DND-41 (cell line): ENCODE measurements at regions not wholly inside any gene's neighbourhood (a gene's known extent, or its start where the extent isn't known, plus 50 kb on each side); places are given as distances from the start of the nearest gene placed in this dataset.

Source experiments
- ATAC-seq: fragments of 200-7000 bp; cut with Tn5 transposase; 3 replicates; pipeline ENCODE4 v1.9.1; 2021; ENCODE audit warnings: low read depth; ENCODE audit not compliant: insufficient read depth
- DNase-seq: peaks from one replicate; pipeline ENCODE4 v3.0.0-alpha.2; 2020
- H2AFZ ChIP-seq: 2 replicates; pipeline ENCODE4 v1.6.0; 2012; ENCODE audit warnings: low read depth, low read length
- H3K27ac ChIP-seq: 2 replicates; pipeline ENCODE4 v1.5.1; 2012; ENCODE audit warnings: low read length, inconsistent platforms
- H3K27me3 ChIP-seq: fragments of 200-600 bp; sonication (generic); 2 replicates; pipeline ENCODE4 v1.6.0; 2012; ENCODE audit warnings: low read length, mild to moderate bottlenecking, inconsistent platforms; ENCODE audit not compliant: insufficient read depth, poor library complexity
- H3K36me3 ChIP-seq: 2 replicates; pipeline ENCODE4 v1.5.1; 2012; ENCODE audit warnings: low read length, inconsistent platforms; ENCODE audit not compliant: insufficient read depth
- H3K4me1 ChIP-seq: 2 replicates; pipeline ENCODE4 v1.5.1; 2012; ENCODE audit warnings: mild to moderate bottlenecking, low read length; ENCODE audit not compliant: insufficient read depth
- H3K4me2 ChIP-seq: 2 replicates; pipeline ENCODE4 v1.6.0; 2012; ENCODE audit warnings: mild to moderate bottlenecking, moderate library complexity, low read length, inconsistent platforms; ENCODE audit not compliant: insufficient read depth
- H3K4me3 ChIP-seq, 2 experiments: fragments of 200-600 bp in 1 of 2; shearing (Covaris generic) in 1 of 2; 2 replicates each; pipeline ENCODE4 v1.5.1; 2012 to 2016; ENCODE audit warnings: inconsistent platforms in 2 of 2, low read length in 2 of 2, mild to moderate bottlenecking in 2 of 2, low read depth in 1 of 2, moderate library complexity in 1 of 2
- H3K79me2 ChIP-seq: 2 replicates; pipeline ENCODE4 v1.6.0; 2012; ENCODE audit warnings: low read length, inconsistent platforms; ENCODE audit not compliant: insufficient read depth
- H3K9ac ChIP-seq: 2 replicates; pipeline ENCODE4 v1.6.0; 2012; ENCODE audit warnings: low read depth, mild to moderate bottlenecking, inconsistent platforms, low read length, moderate library complexity
- H3K9me3 ChIP-seq: 2 replicates; pipeline ENCODE4 v1.5.1; 2012; ENCODE audit warnings: low read length, moderate library complexity, mild to moderate bottlenecking, inconsistent platforms; ENCODE audit not compliant: insufficient read depth, severe bottlenecking
- H4K20me1 ChIP-seq: 2 replicates; pipeline ENCODE4 v1.6.0; 2012; ENCODE audit warnings: low read length; ENCODE audit not compliant: insufficient read depth
- CTCF ChIP-seq: IDR thresholded peaks from 2 replicates; pipeline ENCODE4 v1.5.1; 2012; ENCODE audit warnings: borderline replicate concordance, low read length, moderate library complexity, mild to moderate bottlenecking; ENCODE audit not compliant: poor library complexity, severe bottlenecking; ENCODE audit errors: extremely low read depth
- EZH2 ChIP-seq: IDR thresholded peaks from 3 replicates; pipeline ENCODE4 v1.6.1; 2012; ENCODE audit warnings: borderline replicate concordance, low read depth, mild to moderate bottlenecking, moderate library complexity, low read length, inconsistent platforms; ENCODE audit not compliant: severe bottlenecking

DNA sequence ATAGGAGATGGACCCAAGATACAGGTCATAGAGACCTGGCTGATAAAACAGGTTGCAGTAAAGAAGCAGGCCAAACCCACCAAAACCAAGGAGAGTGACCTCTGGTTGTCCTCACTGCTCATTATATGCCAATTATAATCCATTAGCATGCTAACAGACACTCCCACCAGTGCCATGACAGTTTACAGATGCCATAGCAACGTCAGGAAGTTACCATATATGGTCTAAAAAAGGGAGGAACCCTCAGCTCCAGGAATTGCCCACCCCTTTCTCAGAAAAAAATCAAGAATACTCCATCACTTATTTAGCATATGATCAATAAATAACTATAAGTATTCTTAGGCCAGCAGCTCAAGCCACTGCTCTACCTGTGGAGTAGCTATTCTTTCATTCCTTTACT, 574.7 kb upstream of the ID2 start:
- no peak overlapping the region for H2AFZ ChIP-seq
- no peaks in the 10 kb centered on the region for H3K4me1 ChIP-seq
- H3K27me3 ChIP-seq, result no peaks in the 10 kb centered on the region
- H4K20me1 ChIP-seq, result no peaks in the 10 kb centered on the region
- no peak overlapping the region for H3K4me3 ChIP-seq
- H3K79me2 ChIP-seq, result no peaks in the 10 kb centered on the region
- H3K9ac ChIP-seq, result no peak overlapping the region
- no peaks in the 10 kb centered on the region for H3K9me3 ChIP-seq
- TF ChIP-seq EZH2 (no peak), CTCF (no peak)
- no peaks in the 10 kb centered on the region for H3K36me3 ChIP-seq
- ATAC-seq (no peak), DNase-seq (no peak)
- H3K27ac ChIP-seq, result no peak overlapping the region
- H3K4me2 ChIP-seq, result no peak overlapping the region

DNA sequence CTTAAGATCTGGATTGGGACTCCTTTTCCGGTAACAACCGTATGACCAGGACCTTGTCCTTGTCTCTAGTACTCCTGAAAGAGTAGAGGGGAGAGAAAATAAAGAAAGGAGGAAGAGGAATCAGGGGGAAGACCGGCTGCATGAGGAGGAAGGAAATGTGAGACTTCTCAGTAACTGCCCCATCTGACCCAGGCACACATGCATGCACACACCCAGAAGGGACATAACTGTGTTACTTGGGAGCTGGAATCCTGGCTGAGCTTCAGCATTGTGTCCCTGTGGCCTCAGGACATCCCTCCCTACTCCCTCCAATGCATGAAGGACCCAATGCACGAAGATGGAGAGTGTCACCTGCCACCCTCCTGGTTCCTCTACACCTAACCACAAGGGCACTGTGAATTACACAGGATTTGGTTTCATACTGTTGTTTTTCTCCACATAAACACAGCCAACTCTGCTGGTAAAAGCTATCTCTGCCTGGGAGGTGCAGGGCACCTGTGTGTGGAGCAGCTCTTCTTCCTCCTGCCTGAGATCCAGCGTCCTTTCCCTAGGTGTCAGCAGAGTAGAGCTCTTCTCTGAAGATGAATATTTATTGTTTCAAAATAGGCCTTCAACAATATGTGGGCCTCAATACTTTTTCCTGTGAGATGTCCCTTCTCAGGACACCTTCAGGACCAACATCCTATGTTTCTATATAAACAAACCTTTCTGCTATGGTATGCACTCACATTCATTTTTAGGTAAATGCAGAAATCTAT, 574.1 kb upstream of the ID2 start:
- Histone ChIP-seq H2AFZ (no peak overlapping the region), H3K36me3 (no peaks in the 10 kb centered on the region), H3K79me2 (no peaks in the 10 kb centered on the region), H3K4me1 (no peaks in the 10 kb centered on the region), H3K27ac (no peak overlapping the region), H3K9ac (no peak overlapping the region), H3K27me3 (no peaks in the 10 kb centered on the region), H4K20me1 (no peaks in the 10 kb centered on the region), H3K4me2 (no peak overlapping the region), H3K4me3 (no peak overlapping the region), H3K9me3 (no peaks in the 10 kb centered on the region)
- TF ChIP-seq CTCF (peak; percentile 22), EZH2 (no peak)
- peak; percentile 42 for ATAC-seq
- no peak for DNase-seq

GRCh38 chr2:8110716-8111115, 571.1 kb upstream of the ID2 start:
- H2AFZ ChIP-seq, result no peak overlapping the region
- H3K27ac ChIP-seq, result no peak overlapping the region
- no peak overlapping the region for H3K4me3 ChIP-seq
- H3K79me2 ChIP-seq, result no peaks in the 10 kb centered on the region
- no peaks in the 10 kb centered on the region for H4K20me1 ChIP-seq
- no peak for ATAC-seq
- H3K27me3 ChIP-seq, result no peaks in the 10 kb centered on the region
- TF ChIP-seq CTCF (no peak), EZH2 (no peak)
- DNase-seq, result no peak
- no peak overlapping the region for H3K9ac ChIP-seq
- H3K4me2 ChIP-seq, result no peak overlapping the region
- no peaks in the 10 kb centered on the region for H3K4me1 ChIP-seq
- H3K9me3 ChIP-seq, result no peaks in the 10 kb centered on the region
- no peaks in the 10 kb centered on the region for H3K36me3 ChIP-seq
